H1 (cell line): ENCODE measurements at regions not wholly inside any gene's neighbourhood (a gene's known extent, or its start where the extent isn't known, plus 50 kb on each side); places are given as distances from the start of the nearest gene placed in this dataset.

Source experiments
- BRCA1 ChIP-seq: IDR thresholded peaks from 2 replicates; pipeline ENCODE4 v1.6.1; 2012; ENCODE audit warnings: low read depth, low read length, improper control_type of control experiment
- CTBP2 ChIP-seq: IDR thresholded peaks from 2 replicates; pipeline ENCODE4 v1.7.0; 2011; ENCODE audit warnings: borderline replicate concordance, mild to moderate bottlenecking, moderate library complexity, mixed read lengths, low read length; ENCODE audit not compliant: insufficient read depth, insufficient read length
- FOSL1 ChIP-seq: IDR thresholded peaks from 2 replicates; pipeline ENCODE4 v1.6.1; 2011; ENCODE audit warnings: mild to moderate bottlenecking, low read depth, low read length, moderate library complexity; ENCODE audit not compliant: insufficient read depth
- JUN ChIP-seq: IDR thresholded peaks from 2 replicates; pipeline ENCODE4 v1.6.1; 2011; ENCODE audit warnings: low read depth, mild to moderate bottlenecking, improper control_type of control experiment, low read length
- KDM5A ChIP-seq: fragments of 200-600 bp; IDR thresholded peaks from 2 replicates; pipeline ENCODE4 v1.7.1; 2012; ENCODE audit warnings: mild to moderate bottlenecking, low read length, inconsistent platforms, mixed read lengths
- RFX5 ChIP-seq: IDR thresholded peaks from 2 replicates; pipeline ENCODE4 v1.6.1; 2011; ENCODE audit warnings: low read depth, low read length, improper control_type of control experiment, borderline replicate concordance
- RXRA ChIP-seq: IDR thresholded peaks from 2 replicates; pipeline ENCODE4 v1.6.1; 2011; ENCODE audit warnings: low read depth, mild to moderate bottlenecking, low read length, moderate library complexity; ENCODE audit not compliant: insufficient read depth
- SRF ChIP-seq: IDR thresholded peaks from 2 replicates; pipeline ENCODE4 v1.6.1; 2011; ENCODE audit warnings: mild to moderate bottlenecking, low read depth, low read length, moderate library complexity
- YY1 ChIP-seq: IDR thresholded peaks from 2 replicates; pipeline ENCODE4 v1.6.1; 2011; ENCODE audit warnings: low read depth, mild to moderate bottlenecking, low read length
- ZNF274 ChIP-seq: IDR thresholded peaks from 2 replicates; pipeline ENCODE4 v1.7.0; 2012; ENCODE audit warnings: low read length, borderline replicate concordance; ENCODE audit errors: extremely low read depth
- TF ChIP-seq, protein P1 (sequence below): fragments of 300-600 bp; sonication (generic); IDR thresholded peaks from 2 replicates; pipeline ENCODE4 v1.7.1; 2012; ENCODE audit warnings: low read length, moderate library complexity, mild to moderate bottlenecking, inconsistent platforms; ENCODE audit not compliant: insufficient replicate concordance
- TF ChIP-seq, protein P2 (sequence below): IDR thresholded peaks from 2 replicates; pipeline ENCODE4 v1.6.1; 2012; ENCODE audit warnings: inconsistent platforms

GRCh38 chr5:138698713-138699112 is 54.5 kb upstream of the CTNNA1 start (continued):
- TF ChIP-seq, protein P1, sequence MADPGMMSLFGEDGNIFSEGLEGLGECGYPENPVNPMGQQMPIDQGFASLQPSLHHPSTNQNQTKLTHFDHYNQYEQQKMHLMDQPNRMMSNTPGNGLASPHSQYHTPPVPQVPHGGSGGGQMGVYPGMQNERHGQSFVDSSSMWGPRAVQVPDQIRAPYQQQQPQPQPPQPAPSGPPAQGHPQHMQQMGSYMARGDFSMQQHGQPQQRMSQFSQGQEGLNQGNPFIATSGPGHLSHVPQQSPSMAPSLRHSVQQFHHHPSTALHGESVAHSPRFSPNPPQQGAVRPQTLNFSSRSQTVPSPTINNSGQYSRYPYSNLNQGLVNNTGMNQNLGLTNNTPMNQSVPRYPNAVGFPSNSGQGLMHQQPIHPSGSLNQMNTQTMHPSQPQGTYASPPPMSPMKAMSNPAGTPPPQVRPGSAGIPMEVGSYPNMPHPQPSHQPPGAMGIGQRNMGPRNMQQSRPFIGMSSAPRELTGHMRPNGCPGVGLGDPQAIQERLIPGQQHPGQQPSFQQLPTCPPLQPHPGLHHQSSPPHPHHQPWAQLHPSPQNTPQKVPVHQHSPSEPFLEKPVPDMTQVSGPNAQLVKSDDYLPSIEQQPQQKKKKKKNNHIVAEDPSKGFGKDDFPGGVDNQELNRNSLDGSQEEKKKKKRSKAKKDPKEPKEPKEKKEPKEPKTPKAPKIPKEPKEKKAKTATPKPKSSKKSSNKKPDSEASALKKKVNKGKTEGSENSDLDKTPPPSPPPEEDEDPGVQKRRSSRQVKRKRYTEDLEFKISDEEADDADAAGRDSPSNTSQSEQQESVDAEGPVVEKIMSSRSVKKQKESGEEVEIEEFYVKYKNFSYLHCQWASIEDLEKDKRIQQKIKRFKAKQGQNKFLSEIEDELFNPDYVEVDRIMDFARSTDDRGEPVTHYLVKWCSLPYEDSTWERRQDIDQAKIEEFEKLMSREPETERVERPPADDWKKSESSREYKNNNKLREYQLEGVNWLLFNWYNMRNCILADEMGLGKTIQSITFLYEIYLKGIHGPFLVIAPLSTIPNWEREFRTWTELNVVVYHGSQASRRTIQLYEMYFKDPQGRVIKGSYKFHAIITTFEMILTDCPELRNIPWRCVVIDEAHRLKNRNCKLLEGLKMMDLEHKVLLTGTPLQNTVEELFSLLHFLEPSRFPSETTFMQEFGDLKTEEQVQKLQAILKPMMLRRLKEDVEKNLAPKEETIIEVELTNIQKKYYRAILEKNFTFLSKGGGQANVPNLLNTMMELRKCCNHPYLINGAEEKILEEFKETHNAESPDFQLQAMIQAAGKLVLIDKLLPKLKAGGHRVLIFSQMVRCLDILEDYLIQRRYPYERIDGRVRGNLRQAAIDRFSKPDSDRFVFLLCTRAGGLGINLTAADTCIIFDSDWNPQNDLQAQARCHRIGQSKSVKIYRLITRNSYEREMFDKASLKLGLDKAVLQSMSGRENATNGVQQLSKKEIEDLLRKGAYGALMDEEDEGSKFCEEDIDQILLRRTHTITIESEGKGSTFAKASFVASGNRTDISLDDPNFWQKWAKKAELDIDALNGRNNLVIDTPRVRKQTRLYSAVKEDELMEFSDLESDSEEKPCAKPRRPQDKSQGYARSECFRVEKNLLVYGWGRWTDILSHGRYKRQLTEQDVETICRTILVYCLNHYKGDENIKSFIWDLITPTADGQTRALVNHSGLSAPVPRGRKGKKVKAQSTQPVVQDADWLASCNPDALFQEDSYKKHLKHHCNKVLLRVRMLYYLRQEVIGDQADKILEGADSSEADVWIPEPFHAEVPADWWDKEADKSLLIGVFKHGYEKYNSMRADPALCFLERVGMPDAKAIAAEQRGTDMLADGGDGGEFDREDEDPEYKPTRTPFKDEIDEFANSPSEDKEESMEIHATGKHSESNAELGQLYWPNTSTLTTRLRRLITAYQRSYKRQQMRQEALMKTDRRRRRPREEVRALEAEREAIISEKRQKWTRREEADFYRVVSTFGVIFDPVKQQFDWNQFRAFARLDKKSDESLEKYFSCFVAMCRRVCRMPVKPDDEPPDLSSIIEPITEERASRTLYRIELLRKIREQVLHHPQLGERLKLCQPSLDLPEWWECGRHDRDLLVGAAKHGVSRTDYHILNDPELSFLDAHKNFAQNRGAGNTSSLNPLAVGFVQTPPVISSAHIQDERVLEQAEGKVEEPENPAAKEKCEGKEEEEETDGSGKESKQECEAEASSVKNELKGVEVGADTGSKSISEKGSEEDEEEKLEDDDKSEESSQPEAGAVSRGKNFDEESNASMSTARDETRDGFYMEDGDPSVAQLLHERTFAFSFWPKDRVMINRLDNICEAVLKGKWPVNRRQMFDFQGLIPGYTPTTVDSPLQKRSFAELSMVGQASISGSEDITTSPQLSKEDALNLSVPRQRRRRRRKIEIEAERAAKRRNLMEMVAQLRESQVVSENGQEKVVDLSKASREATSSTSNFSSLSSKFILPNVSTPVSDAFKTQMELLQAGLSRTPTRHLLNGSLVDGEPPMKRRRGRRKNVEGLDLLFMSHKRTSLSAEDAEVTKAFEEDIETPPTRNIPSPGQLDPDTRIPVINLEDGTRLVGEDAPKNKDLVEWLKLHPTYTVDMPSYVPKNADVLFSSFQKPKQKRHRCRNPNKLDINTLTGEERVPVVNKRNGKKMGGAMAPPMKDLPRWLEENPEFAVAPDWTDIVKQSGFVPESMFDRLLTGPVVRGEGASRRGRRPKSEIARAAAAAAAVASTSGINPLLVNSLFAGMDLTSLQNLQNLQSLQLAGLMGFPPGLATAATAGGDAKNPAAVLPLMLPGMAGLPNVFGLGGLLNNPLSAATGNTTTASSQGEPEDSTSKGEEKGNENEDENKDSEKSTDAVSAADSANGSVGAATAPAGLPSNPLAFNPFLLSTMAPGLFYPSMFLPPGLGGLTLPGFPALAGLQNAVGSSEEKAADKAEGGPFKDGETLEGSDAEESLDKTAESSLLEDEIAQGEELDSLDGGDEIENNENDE, result no peak
- TF ChIP-seq BRCA1 (no peak), ZNF274 (no peak), KDM5A (no peak), SRF (no peak), RFX5 (no peak), RXRA (no peak), JUN (no peak), YY1 (no peak), CTBP2 (no peak), FOSL1 (no peak)
- TF ChIP-seq, protein P2, sequence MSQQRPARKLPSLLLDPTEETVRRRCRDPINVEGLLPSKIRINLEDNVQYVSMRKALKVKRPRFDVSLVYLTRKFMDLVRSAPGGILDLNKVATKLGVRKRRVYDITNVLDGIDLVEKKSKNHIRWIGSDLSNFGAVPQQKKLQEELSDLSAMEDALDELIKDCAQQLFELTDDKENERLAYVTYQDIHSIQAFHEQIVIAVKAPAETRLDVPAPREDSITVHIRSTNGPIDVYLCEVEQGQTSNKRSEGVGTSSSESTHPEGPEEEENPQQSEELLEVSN, result no peak
